GM12874 (cell line): ENCODE measurements at regions not wholly inside any gene's neighbourhood (a gene's known extent, or its start where the extent isn't known, plus 50 kb on each side); places are given as distances from the start of the nearest gene placed in this dataset.

Source experiments
- TF ChIP-seq, protein P1 (sequence below): IDR thresholded peaks from 2 replicates; pipeline ENCODE4 v1.5.1; 2011; ENCODE audit warnings: low read depth, mild to moderate bottlenecking, control low read depth, low read length, moderate library complexity; ENCODE audit not compliant: insufficient read depth

DNA sequence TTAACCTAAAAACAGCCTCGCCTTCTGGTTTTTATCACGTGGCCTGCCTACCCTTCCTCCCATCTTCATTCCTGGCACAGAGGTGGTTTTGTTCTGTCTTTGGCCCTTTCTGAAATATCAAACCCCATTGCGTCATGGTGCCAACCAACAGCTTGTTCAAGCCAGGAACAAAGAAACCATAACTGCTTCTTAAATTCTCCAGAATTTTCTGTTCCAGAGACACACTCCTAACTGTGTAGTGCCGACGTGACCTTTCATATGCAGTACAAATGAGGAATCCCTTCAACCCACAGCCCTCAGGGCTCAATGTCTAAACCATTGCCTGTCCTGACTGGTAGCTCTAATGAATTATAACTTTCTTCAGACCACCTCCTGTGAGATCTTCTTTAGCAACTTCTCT, 82.2 kb upstream of the TNP1 start:
- TF ChIP-seq, protein P1, sequence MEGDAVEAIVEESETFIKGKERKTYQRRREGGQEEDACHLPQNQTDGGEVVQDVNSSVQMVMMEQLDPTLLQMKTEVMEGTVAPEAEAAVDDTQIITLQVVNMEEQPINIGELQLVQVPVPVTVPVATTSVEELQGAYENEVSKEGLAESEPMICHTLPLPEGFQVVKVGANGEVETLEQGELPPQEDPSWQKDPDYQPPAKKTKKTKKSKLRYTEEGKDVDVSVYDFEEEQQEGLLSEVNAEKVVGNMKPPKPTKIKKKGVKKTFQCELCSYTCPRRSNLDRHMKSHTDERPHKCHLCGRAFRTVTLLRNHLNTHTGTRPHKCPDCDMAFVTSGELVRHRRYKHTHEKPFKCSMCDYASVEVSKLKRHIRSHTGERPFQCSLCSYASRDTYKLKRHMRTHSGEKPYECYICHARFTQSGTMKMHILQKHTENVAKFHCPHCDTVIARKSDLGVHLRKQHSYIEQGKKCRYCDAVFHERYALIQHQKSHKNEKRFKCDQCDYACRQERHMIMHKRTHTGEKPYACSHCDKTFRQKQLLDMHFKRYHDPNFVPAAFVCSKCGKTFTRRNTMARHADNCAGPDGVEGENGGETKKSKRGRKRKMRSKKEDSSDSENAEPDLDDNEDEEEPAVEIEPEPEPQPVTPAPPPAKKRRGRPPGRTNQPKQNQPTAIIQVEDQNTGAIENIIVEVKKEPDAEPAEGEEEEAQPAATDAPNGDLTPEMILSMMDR, result no peak

DNA sequence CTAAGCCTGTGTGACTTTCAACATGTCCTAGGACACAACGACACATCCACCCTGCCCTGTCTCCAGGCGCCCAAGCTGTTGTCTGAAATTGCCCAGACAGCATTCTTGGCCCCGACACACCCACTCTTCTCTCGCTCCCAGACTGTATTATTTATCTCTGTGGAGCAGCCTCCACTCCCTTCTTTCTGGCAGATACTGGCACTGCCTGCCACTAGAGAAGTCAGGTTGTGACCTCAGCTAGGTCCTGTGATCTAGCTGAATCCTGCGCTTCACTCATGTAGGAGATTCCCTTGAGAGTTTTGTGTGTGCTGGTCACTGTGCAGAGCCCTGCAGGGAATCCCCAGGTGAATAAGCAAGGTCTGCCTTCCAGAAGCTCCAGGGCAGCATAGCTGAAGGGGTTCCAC, 77.1 kb upstream of the TNP1 start:
- TF ChIP-seq, protein P1, result no peak

DNA sequence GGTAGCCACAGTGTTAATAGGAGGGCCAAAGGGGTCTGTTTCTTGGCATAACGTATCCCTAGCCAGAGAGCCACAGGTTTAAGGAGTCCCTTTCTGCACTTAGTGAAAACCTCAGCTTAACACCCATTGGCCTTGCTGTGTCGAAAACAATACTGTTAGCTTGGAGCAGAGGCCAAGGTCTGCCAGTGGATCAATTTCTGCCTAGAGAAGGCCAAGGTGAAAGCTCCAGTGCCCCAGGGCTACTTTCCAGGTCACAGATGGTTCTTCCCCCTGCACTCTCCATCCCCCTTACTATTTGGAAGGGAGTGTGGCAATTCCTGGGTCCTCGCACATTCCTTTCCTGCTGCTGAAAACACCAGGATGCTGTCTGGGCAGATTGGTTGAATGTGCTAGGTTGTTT, 74.8 kb upstream of the TNP1 start:
- TF ChIP-seq, protein P1, result no peak

DNA sequence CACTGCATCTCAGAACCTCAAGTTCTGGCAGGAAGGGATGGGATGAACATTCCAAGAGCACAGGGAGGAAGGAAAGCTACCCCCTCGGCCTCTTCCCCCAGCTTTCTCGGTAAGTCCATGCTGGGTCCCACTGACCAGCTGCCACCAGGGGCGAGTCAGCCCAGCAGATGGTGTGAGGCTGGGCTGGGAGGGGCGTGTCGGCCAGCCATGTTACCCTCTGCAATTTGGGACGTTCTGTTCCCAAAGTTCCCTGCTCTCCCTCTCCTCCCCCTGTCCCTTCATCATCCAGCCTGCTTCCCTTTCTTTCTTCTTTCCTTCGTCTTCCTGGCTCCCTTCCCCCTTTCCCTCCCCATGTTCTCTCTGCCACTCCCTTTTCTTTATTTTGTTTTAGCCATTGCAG, 74.3 kb upstream of the TNP1 start:
- TF ChIP-seq, protein P1, result no peak

DNA sequence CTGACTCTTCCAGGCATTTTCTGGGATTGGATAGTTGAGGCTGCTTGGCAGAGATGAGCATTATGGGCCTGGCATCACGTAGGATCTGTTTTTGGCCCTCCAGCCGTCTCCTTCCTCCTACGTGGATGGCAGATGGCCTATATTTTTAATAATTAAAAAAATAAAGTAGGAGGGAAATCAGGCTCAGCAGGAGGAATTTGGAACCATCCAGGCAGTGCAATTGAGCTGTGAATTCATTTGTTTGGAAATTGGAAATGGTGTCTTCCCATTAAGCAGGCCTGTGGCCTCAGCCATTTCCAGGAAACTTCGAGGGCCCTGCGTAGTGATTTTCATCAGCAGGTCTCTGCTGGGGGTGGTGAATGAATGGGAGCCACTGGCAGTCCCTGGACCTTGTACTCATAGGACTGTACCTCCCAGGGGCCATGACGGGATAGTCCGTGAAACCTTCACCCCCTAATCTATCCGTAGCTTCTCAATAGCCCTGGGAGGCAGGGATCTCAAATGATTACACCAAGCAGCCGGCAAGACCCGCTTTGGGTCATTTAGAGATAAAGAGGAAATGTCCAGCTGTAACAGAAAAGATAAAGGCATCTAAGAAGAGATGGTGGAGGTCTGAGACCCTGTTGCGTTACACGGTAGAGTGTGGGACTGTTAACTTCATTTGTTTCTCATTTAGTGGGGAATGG, 73.1 kb upstream of the TNP1 start:
- TF ChIP-seq, protein P1, result no peak

DNA sequence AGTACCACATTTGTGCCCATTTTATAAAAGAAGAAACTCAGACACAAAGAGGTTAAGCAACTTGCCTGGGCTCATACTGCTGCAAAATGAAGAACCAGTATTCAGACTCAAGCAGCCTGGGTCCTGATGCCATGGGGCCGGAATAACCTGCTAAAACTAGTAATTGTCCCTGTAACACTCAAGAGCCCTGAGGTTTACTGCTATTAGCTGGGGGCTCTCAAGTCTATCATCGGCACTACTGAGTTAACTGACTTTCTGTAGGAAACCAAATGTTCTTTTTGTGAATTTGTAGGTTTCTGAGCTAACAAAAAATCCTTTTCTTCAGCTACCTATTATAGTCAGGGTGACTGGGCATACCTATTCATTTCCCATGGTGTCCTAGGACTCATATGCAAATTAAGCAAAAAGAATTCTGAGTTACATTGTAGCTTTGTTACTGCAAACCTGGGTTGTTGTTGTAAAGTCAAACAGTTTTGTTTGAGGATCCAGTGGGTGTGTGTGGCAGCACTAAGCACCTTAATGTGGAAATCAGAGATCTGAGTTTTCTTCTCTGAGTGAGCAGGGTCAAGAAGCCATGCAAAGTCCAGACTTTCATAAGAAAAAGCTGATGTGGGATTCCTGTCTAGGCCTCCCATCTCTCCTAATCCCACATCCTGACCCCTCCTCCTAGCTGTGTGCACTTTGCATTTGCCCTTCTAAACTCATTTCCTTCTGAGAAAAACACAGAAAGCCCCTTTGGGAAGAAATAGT, 72.4 kb upstream of the TNP1 start:
- TF ChIP-seq, protein P1, result no peak

DNA sequence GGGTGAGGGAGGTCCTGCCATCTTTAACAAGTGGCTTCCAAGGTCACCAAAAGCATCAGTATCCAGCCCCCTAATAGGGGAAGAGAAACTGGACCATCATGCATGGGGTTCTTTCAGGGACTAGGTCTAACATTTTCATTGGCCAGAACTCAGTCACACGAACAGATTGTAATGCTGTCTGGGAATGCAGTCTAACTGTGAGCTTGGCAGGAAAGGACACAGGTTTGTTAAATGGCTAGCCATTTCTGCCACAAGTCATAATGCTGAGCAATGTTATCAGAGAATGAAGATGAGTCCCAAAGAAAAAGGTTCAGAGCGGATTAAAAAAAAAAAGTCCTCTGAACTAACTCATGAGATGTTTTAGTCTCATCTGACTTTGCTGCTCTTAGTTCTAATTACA, 70.9 kb upstream of the TNP1 start:
- TF ChIP-seq, protein P1, result no peak
